GM12874 (cell line): ENCODE measurements at regions not wholly inside any gene's neighbourhood (a gene's known extent, or its start where the extent isn't known, plus 50 kb on each side); places are given as distances from the start of the nearest gene placed in this dataset.

Experiments used
- TF ChIP-seq, protein P1 (sequence below): IDR thresholded peaks from 2 replicates; pipeline ENCODE4 v1.5.1; 2011; ENCODE audit warnings: low read depth, mild to moderate bottlenecking, control low read depth, low read length, moderate library complexity; ENCODE audit not compliant: insufficient read depth

DNA sequence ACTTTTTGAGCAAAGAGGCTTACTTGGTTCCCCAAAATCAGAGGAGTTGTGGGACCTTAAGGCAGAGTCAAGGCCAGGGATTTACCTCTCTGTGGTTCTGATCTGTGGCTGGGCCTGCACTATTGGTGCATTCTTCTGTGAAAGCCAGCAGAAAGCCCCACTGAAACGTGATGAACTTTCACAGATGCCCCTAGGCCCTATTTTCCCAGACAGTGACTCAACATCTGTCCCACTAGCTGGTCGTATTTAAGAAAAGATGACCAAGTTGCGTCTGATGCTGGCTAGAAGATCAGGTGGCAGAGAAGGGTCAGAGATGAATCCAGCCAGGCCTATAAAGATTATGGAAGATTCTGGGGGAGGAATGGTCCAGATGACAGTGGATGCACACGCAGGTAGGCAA, 153.1 kb downstream of the ACTL7B start:
- TF ChIP-seq, protein P1, sequence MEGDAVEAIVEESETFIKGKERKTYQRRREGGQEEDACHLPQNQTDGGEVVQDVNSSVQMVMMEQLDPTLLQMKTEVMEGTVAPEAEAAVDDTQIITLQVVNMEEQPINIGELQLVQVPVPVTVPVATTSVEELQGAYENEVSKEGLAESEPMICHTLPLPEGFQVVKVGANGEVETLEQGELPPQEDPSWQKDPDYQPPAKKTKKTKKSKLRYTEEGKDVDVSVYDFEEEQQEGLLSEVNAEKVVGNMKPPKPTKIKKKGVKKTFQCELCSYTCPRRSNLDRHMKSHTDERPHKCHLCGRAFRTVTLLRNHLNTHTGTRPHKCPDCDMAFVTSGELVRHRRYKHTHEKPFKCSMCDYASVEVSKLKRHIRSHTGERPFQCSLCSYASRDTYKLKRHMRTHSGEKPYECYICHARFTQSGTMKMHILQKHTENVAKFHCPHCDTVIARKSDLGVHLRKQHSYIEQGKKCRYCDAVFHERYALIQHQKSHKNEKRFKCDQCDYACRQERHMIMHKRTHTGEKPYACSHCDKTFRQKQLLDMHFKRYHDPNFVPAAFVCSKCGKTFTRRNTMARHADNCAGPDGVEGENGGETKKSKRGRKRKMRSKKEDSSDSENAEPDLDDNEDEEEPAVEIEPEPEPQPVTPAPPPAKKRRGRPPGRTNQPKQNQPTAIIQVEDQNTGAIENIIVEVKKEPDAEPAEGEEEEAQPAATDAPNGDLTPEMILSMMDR, result no peak

DNA sequence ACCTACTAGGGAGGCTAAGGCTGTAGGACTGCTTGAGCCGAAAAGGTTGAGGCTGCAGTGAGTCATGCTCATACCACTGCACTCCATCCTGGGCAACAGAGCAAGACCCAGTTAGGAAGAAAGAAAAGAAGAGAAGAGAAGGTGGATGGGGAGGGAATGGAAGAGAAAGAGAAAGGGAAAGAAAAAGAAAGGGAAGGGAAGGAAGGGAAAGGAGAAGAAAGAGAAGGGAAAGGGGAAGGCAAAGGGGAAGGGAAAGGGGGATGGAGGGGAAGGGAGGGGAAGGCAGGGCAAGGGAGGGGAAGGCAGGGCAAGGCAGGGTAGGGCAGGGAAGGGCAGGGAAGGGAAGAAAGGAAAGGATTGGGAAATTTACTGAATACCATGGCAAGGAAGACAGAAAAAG, 157.0 kb downstream of the ACTL7B start:
- TF ChIP-seq, protein P1, result no peak

DNA sequence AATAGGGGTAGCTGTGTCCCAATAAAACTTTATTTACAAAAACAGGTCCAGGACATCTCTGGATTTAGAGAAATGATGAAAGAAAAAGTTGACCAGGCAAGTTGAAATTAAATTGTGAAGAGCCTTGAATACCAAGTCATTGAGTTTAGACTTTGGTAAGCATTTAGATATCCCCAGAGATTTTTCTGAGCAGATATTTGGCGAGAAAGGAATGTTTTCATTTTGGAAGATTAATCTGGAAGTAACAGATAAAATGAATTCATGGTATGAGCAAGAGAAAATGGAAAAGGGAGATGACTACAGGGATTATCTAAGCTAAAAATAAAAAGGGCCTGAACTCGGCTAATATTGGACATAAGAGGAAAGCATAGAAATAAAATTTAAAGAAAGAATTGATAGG, 157.6 kb downstream of the ACTL7B start:
- TF ChIP-seq, protein P1, result no peak

DNA sequence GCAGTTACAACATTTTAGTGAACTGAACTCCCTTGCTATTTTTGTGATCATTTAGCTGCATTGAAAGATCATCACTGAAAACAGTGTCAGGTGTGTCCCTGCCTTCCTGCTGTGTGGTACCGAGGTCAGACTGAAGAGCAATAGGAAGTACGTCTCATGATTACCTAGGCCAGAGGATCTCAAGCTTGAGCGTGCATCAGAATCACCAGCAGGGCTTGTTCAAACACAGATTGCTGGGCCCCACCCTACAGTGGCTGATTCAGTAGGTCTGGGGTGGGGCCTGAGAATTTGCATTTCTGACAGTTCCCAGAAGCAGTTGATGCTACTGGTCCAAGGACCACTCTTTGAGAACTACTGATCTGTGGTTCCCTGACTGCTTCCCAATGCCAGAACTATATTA, 159.6 kb downstream of the ACTL7B start:
- TF ChIP-seq, protein P1, result no peak

DNA sequence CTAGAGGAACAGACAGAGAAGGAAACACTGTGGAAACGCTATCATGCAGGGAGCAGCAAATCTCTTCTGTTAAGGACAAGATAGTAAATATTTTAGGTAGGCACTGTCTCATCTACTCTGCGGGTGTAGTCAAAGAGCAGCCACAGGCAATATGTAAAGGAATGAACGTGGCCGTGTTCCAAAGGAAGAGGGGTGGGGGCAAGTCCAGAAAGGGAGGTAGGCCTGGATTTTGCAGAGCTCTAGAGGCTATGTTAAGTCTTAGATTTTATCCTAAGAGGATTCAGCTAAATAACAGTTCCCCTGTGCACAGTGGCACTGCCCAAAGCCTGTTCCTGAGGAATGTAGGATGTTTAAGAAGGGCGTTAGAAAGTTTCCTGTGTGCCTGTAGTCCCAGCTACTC, 161.6 kb downstream of the ACTL7B start:
- TF ChIP-seq, protein P1, result no peak

DNA sequence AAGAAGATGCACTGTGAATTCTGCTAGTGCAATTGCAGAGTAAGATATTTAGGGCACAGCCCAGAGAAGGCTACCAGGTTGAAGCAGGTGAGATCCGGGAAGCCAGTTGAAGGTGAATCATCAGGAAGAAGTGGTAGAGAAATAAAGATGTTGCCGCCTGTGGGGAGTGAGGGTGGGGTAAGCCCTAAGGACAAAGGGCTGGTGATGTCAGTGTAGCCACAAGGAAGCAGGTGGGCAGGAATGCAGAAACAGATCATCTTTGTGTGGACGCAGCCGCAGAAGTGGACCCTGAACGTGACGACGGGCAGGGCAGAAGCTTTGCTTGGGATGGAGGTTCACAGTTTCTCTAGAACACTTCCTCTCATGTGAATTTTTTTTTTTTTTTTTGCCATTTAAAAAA, 164.2 kb downstream of the ACTL7B start:
- TF ChIP-seq, protein P1, result no peak

DNA sequence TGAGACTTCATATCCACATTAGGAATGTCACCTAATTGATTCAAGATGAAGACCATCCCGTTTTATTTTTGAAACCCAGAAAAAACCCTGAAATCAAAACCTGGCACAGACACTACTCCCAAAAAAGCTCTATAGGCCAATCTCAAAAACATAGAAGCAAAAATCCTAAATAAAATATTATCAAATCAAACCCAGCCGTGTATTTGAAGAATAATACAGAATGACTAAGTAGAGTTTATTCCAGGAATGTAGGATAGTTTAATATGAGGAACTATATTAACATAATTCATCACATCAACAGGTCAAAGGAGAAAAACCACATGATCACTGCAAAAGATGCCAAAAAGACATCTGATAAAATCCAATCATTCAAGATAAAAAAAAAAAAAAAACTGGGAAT, 167.1 kb downstream of the ACTL7B start:
- TF ChIP-seq, protein P1, result no peak

DNA sequence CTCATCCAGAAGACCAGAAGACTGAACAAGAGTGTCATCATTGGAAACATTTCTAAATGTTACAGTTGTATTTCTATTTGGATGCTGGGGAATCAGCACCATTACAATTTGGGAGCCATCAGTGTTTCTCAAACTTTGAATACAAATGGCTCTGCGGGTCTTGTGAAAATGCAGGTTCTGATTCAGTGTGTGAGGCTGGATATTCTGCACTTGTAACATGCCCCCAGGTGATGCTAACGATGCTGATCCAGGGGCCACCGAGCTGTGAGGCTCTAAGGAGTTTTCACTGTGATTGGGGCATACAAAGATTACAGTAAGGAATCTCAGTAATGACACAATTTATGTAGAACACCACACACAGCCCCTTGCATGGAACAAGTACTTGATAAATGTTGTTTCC, 167.7 kb downstream of the ACTL7B start:
- TF ChIP-seq, protein P1, result no peak
